ENCODE measurements at regions not wholly inside any gene's neighbourhood (a gene's known extent, or its start where the extent isn't known, plus 50 kb on each side); places are given as distances from the start of the nearest gene placed in this dataset.
"Not testable (repeated sequence)": the region's sequence is repeated elsewhere in the genome, so short reads cannot be mapped to it uniquely, and the experiment has no call there.

- DNase-seq (ENCODE audit: low read depth): no peak
- H3K4me3 ChIP-seq (ENCODE audit: low read depth, low read length): no peak overlapping the region
- TF ChIP-seq POLR2A (IDR thresholded peaks at IDR 0.05; ENCODE audit: extremely low read depth, insufficient read length) (no peak), CTCF (IDR thresholded peaks at IDR 0.05; ENCODE audit: low read depth, low read length) (no peak), MYC (IDR thresholded peaks at IDR 0.05; ENCODE audit: low read depth, low read length) (no peak)
- TF ChIP-seq, protein P1, sequence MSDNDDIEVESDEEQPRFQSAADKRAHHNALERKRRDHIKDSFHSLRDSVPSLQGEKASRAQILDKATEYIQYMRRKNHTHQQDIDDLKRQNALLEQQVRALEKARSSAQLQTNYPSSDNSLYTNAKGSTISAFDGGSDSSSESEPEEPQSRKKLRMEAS (IDR thresholded peaks at IDR 0.05; ENCODE audit: low read depth, low read length): no peak
Observed at GRCh38 chr7:46604241-46604661, 683.2 kb upstream of the IGFBP3 start.

GRCh38 chr7:46603780-46604179 lies 682.7 kb upstream of the IGFBP3 start:
- DNase-seq (ENCODE audit: low read depth): peak; percentile 42
- TF ChIP-seq CTCF (IDR thresholded peaks at IDR 0.05; ENCODE audit: low read depth, low read length) (no peak), MYC (IDR thresholded peaks at IDR 0.05; ENCODE audit: low read depth, low read length) (no peak), POLR2A (IDR thresholded peaks at IDR 0.05; ENCODE audit: extremely low read depth, insufficient read length) (no peak)
- TF ChIP-seq, protein P1 (IDR thresholded peaks at IDR 0.05; ENCODE audit: low read depth, low read length): no peak
- no peak overlapping the region for H3K4me3 ChIP-seq (ENCODE audit: low read depth, low read length)

- no peak for DNase-seq (ENCODE audit: low read depth)
- TF ChIP-seq CTCF (IDR thresholded peaks at IDR 0.05; ENCODE audit: low read depth, low read length) (no peak), MYC (IDR thresholded peaks at IDR 0.05; ENCODE audit: low read depth, low read length) (no peak), POLR2A (IDR thresholded peaks at IDR 0.05; ENCODE audit: extremely low read depth, insufficient read length) (no peak)
- TF ChIP-seq, protein P1 (IDR thresholded peaks at IDR 0.05; ENCODE audit: low read depth, low read length): no peak
- H3K4me3 ChIP-seq (ENCODE audit: low read depth, low read length): no peak overlapping the region
Observed at GRCh38 chr7:46603296-46603752, 682.3 kb upstream of the IGFBP3 start.

DNA sequence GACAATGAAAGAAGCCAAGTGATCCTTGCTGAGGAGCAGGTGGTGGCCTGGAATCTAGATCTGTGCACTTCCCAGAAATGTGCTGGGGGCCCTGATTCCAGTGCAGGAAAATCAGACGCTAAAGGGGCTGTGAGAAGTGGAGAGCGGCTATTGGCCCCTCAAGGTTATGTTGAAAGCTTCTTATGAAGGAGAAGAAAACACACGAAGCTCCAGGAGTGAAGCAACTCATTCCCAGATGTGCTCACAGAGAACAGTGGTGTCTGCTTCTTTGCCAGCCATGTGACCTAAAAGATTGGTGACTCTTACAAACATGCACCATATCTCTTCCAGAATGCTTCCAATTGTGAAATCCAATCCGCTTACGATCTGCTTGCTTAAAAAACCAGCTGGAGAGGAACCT lies 679.3 kb upstream of the IGFBP3 start:
- DNase-seq (ENCODE audit: low read depth): no peak
- no peak for TF ChIP-seq POLR2A (IDR thresholded peaks at IDR 0.05; ENCODE audit: extremely low read depth, insufficient read length)
- TF ChIP-seq MYC (IDR thresholded peaks at IDR 0.05; ENCODE audit: low read depth, low read length): no peak
- TF ChIP-seq CTCF (IDR thresholded peaks at IDR 0.05; ENCODE audit: low read depth, low read length): no peak
- TF ChIP-seq, protein P1 (IDR thresholded peaks at IDR 0.05; ENCODE audit: low read depth, low read length): no peak
- no peak overlapping the region for H3K4me3 ChIP-seq (ENCODE audit: low read depth, low read length)

GRCh38 chr7:46594831-46595230 lies 673.8 kb upstream of the IGFBP3 start:
- not testable (repeated sequence) for H3K4me3 ChIP-seq (ENCODE audit: low read depth, low read length); DNase-seq (ENCODE audit: low read depth)

DNA sequence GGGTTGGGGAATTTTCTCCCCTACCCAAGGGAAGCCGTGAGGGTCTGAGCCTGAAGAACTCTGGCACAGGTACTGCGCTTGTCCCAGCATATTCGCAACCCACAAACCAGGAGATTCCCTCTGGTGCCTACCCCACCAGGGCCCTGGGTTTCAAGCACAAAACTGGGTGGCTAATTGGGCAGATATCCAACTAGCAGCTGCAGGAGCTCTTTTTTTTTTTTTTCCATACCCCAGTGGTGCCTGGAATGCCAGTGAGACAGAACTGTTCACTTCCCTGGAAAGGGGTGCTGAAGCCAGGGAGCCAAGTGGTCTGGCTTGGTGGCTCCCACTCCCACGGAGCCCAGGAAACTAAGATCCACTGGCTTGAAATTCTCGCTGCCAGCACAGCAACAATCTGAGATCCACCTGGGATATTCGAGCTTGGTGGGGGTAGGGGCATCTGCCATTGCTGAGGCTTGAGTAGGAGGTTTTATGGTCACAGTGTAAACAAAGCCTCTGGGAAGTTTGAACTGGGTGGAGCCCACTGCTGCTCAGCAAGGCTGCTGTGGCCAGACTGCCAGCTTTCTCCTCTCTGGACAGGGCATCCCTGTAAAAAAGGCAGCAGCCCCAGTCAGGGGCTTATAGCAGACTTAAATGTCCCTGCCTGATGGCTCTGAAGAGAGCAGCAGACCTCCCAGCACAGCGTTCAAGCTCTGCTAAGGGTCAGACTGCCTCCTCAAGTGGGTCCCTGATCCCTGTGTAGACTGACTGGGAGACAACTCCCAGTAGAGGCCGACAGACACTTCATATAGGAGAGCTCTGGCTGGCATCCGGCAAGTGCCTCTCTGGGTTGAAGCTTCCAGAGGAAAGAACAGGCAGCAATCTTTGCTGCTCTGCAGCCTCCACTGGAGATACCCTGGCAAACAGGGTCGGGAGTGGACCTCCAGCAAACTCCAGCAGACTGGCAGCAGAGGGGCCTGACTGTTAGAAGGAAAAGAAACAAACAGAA lies 670.1 kb upstream of the IGFBP3 start:
- not testable (repeated sequence) for DNase-seq (ENCODE audit: low read depth); H3K4me3 ChIP-seq (ENCODE audit: low read depth, low read length)
